Ishikawa (cell line): ENCODE measurements at regions not wholly inside any gene's neighbourhood (a gene's known extent, or its start where the extent isn't known, plus 50 kb on each side); places are given as distances from the start of the nearest gene placed in this dataset.

Source experiments
- CEBPB ChIP-seq: IDR thresholded peaks from 2 replicates; pipeline ENCODE4 v1.6.1; 2012
- CREB1 ChIP-seq: IDR thresholded peaks from 2 replicates; pipeline ENCODE4 v1.6.1; 2012; ENCODE audit warnings: low read depth
- EP300 ChIP-seq: IDR thresholded peaks from 2 replicates; pipeline ENCODE4 v1.6.1; 2012; ENCODE audit warnings: borderline replicate concordance
- MAX ChIP-seq: IDR thresholded peaks from 2 replicates; pipeline ENCODE4 v1.6.1; 2012
- NFIC ChIP-seq: IDR thresholded peaks from 2 replicates; pipeline ENCODE4 v1.6.1; 2012
- RAD21 ChIP-seq: IDR thresholded peaks from 2 replicates; pipeline ENCODE4 v1.6.1; 2012; ENCODE audit warnings: low read depth
- TAF1 ChIP-seq: IDR thresholded peaks from 2 replicates; pipeline ENCODE4 v1.6.1; 2012; ENCODE audit warnings: low read depth, mild to moderate bottlenecking
- TCF12 ChIP-seq: IDR thresholded peaks from 2 replicates; pipeline ENCODE4 v1.6.1; 2012; ENCODE audit warnings: low read depth
- TEAD4 ChIP-seq: IDR thresholded peaks from 2 replicates; pipeline ENCODE4 v1.6.1; 2012
- YY1 ChIP-seq: IDR thresholded peaks from 2 replicates; pipeline ENCODE4 v1.6.1; 2012; ENCODE audit warnings: low read depth

- TF ChIP-seq MAX (no peak), CEBPB (no peak), YY1 (no peak), TCF12 (no peak), EP300 (no peak), RAD21 (no peak), CREB1 (no peak), TAF1 (no peak), TEAD4 (no peak), NFIC (no peak)
These were observed 558.4 kb downstream of the CCER1 start for GRCh38 chr12:90396556-90396955.
